Esophagus muscularis mucosa (tissue), 4 donors: ENCODE measurements at regions not wholly inside any gene's neighbourhood (a gene's known extent, or its start where the extent isn't known, plus 50 kb on each side); places are given as distances from the start of the nearest gene placed in this dataset.

ENCODE experiments used
- EP300 ChIP-seq: sonication (generic); formaldehyde crosslinking; IDR thresholded peaks from one replicate; pipeline ENCODE4 v1.6.1; 2017; ENCODE audit warnings: antibody characterized with exemption
- POLR2A ChIP-seq: fragments of 450-650 bp; IDR thresholded peaks from one replicate; pipeline ENCODE4 v1.6.1; 2017; ENCODE audit warnings: antibody characterized with exemption, moderate library complexity, mild to moderate bottlenecking, low read depth
- POLR2AphosphoS5 ChIP-seq, 2 donors: sonication (generic); formaldehyde crosslinking; IDR thresholded peaks; one replicate each; pipeline ENCODE4 v1.6.1; 2017; ENCODE audit warnings: antibody characterized with exemption in 2 of 2
- TF ChIP-seq, protein P1 (sequence below), 3 experiments: fragments of 200-600 bp in 2 of 3; fragments of 450-650 bp in 1 of 3; sonication (generic) in 2 of 3; IDR thresholded peaks; one replicate each; pipeline ENCODE4 v1.5.1; 2017 to 2019; ENCODE audit warnings: antibody characterized with exemption in 3 of 3, mild to moderate bottlenecking in 2 of 3, moderate library complexity in 1 of 3

DNA sequence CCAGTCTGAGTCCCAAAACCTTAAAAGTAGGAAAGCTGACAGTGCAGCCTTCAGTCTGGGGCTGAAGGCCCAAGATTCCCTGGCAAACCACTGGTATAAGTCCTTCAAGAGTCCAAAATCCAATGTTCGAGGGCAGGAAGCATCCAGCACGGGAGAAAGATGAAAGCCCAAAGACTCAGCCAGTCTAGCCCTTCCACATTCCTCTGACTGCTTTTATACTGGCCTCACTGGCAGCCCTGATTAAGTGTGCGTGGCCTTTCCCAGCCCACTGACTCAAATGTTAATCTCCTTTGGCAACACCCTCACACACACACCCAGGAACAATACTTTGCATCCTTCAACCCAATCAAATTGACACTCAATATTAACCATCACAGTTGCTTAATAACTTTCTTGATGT lies 372.1 kb upstream of the CCDC196 start:
- TF ChIP-seq POLR2A = no peak
- TF ChIP-seq, protein P1, sequence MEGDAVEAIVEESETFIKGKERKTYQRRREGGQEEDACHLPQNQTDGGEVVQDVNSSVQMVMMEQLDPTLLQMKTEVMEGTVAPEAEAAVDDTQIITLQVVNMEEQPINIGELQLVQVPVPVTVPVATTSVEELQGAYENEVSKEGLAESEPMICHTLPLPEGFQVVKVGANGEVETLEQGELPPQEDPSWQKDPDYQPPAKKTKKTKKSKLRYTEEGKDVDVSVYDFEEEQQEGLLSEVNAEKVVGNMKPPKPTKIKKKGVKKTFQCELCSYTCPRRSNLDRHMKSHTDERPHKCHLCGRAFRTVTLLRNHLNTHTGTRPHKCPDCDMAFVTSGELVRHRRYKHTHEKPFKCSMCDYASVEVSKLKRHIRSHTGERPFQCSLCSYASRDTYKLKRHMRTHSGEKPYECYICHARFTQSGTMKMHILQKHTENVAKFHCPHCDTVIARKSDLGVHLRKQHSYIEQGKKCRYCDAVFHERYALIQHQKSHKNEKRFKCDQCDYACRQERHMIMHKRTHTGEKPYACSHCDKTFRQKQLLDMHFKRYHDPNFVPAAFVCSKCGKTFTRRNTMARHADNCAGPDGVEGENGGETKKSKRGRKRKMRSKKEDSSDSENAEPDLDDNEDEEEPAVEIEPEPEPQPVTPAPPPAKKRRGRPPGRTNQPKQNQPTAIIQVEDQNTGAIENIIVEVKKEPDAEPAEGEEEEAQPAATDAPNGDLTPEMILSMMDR (IDR thresholded peaks at IDR 0.05) = no peak
- TF ChIP-seq EP300 = no peak
- TF ChIP-seq POLR2AphosphoS5 (IDR thresholded peaks at IDR 0.05) = no peak
